C1 segment of cervical spinal cord (tissue), 14 donors: ENCODE measurements at regions not wholly inside any gene's neighbourhood (a gene's known extent, or its start where the extent isn't known, plus 50 kb on each side); places are given as distances from the start of the nearest gene placed in this dataset.

Source experiments
- DNase-seq, 14 donors: peaks; one replicate each; lab custom pipeline; 2025; lab: John Stamatoyannopoulos, UW

GRCh38 chr22:26892166-26893041 lies 235.0 kb downstream of the MIAT start:
- no peak for DNase-seq

- no peak for DNase-seq
These were observed 236.1 kb downstream of the MIAT start for GRCh38 chr22:26893173-26894110.

GRCh38 chr22:26894362-26894761 lies 237.0 kb downstream of the MIAT start:
- DNase-seq: no peak

GRCh38 chr22:26894766-26895485 lies 237.5 kb downstream of the MIAT start:
- no peak for DNase-seq

DNA sequence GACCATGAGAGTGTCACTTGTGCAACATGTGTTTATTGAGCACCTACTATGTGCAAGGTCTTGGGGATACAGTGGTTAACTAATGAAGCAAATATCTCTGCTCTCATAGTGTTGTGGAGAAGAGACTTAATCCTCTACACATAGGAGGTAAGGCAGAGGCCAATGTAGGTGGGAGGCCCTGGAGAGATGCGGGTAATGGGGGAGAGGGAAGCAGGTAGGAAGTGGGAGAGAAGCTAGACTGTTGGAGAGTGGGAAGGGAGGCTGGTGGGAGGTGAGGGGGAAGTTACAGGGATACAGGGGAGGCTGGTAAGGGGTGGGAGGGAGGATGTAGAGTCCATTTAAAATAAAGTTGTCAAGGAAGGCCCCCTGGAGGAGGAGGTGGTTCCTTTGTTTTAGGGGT lies 240.0 kb downstream of the MIAT start:
- no peak for DNase-seq

DNA sequence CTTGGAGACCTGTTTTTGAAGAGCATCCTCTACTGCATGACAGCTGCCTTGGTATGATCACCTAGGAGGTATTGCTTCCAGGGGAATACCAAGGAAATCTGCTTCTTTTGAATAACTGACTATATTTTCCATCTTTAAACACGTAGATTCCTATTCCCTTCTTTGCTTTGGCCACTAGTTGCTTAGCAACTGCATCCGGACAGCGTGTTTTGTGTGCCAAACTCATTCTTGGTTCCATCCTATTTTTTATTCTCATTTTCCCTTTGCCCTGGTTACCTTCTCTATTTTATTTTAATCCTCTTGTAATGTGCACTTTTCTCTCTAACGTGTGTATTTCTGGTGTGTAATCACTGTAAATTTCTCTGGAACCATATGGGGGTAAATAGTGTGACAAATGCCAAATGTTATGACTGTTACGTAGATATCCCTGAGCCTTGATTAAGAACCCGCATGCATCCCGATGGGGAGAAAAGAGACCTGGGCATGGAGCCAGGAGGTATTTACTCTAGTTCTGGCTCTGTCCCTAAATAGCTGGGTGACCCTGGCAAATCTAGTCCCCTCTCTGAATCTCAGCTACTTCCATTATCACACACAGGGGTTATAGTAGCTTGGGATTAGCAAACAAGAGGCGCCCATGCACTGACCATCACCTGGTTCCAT lies 241.7 kb downstream of the MIAT start:
- no peak for DNase-seq

- DNase-seq: no peak
These were observed 243.4 kb downstream of the MIAT start for GRCh38 chr22:26900787-26901186.

GRCh38 chr22:26901198-26901816 lies 243.9 kb downstream of the MIAT start:
- peak in 1 of 14 donors; percentile 2 for DNase-seq

DNA sequence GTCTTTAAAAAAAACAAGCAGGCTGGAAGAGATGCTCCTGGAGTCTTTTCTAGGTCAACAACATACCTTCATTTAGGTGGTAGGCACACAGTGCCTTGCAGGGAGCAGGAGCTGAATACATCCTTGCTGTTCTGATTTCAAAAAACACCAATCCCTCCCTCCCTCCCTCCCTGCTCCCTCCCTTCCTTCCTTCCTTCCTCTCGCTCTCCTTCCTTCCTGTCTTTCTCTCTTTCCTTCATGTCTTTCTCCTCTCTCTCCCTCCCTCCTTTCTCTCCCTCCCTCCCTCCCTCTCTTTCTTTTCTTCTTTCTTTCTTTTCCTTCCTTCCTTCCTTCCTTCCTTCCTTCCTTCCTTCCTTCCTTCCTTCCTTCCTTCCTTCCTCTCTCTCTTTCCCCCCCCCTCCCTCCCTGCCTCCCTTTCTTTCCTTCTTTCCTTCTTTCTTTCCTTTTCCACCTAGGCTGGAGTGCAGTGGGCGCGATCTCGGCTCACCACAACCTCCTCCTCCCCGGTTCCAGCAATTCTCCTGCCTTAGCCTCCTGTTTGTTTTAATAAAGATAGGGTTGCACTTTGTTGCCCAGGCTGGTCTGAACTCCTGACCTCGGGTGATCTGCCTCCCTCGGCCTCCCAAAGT lies 245.1 kb downstream of the MIAT start:
- no peak for DNase-seq

DNA sequence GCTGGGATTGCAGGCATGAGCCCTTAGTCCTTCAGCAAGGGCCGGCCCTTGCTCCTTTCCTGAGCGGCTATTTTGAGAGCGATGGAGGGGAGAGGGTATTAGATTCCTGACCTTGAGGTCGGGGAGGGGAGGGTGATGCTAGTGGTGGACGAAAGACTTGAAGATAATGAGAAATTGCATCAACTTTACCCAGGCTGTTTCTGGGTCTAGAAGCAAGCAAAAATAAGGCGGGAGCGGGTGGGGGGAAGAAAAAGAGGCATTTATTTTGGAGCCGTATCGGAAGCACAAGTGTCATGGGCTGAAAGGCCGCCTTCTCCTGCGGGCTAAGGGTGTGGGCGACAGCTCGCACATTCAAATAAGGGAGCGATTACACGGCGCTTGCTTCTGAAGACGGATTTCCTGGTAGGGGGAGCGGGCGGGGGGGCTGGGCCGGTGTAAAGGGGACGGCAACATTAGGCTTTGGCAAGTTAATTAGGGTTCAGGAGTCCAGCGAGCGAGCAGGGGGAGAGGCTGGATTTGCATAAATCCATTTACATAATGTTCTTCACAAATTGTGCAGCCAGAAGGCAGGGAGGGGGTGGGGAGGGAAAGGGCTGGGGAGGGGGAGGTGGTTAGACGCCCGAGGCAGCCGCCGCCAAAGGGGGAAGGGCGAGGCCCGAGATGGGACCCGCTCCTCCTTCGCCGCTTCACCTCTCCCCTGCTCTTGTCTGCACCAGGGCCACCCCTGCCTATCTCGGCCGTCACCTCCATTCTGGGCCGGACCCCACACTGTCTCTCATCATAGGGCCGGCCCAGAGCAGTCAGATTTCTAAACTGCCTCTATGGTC lies 245.9 kb downstream of the MIAT start:
- DNase-seq: peak in 5 of 14 donors; percentile 3 to 28 (median 19)

- DNase-seq: no peak
These were observed 247.1 kb downstream of the MIAT start for GRCh38 chr22:26904483-26904882.

GRCh38 chr22:26905076-26905475 lies 247.7 kb downstream of the MIAT start:
- no peak for DNase-seq

DNA sequence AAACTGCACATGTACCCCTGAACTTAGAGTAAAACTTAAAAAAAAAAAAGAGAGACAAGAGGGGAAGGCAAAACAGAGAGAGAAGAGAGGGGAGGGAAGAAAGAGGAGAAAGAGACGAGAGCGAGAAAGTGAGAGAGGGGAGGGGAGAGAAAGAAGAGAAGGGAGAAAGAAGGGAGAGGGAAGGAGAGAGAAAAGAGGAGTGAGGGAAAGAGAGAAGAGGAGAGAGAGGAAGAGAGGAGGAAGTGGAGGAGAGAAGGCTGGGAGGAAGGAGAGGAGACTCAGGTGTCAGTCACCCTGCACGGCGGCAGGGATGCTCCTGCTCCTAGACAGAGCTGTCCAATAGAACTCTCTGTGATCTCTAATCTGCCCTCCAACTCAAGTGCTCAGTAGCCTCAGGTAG lies 248.3 kb downstream of the MIAT start:
- DNase-seq: no peak

DNA sequence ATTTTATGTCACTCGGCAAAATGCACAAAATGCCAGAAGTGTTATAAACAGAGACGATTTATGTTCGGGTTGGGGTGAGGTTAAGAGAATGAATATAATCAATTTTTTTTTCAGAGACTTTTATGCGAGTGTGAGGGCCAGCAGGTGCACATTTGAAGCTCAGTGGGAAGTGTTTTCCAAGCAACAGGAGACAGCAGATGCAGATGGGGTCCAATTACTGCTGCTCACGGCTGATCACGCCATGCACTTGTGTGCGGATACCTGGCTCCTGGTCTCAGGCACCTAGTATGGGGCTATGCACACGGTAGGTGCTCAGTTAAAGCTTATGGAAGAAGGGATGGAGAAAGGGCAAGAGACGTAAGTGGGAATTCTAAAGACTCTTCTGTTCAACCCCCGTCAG lies 249.1 kb downstream of the MIAT start:
- DNase-seq: no peak

- no peak for DNase-seq
These were observed 250.0 kb downstream of the MIAT start for GRCh38 chr22:26907366-26907765.

DNA sequence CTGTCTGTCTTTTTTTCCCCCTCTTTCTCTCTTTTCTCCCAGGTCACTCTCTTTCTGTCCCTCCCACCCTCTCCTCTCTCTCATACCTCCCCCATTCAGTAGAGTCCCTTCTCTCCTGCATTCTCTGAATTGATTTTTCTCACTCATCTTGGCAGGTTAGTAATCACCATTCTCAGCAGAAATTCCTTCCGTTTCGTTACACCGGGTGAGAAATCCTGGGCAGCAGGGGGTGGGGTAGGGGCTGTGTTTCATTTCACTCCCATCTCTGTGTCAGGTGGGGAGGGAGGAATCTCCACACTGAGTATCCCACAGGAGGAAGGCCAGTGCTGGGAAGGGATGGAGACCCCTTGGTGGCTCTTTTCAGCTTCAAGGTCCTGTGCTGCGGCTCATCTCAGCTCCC lies 253.5 kb downstream of the MIAT start:
- DNase-seq: no peak

GRCh38 chr22:26912655-26913345 lies 255.4 kb downstream of the MIAT start:
- DNase-seq: no peak

DNA sequence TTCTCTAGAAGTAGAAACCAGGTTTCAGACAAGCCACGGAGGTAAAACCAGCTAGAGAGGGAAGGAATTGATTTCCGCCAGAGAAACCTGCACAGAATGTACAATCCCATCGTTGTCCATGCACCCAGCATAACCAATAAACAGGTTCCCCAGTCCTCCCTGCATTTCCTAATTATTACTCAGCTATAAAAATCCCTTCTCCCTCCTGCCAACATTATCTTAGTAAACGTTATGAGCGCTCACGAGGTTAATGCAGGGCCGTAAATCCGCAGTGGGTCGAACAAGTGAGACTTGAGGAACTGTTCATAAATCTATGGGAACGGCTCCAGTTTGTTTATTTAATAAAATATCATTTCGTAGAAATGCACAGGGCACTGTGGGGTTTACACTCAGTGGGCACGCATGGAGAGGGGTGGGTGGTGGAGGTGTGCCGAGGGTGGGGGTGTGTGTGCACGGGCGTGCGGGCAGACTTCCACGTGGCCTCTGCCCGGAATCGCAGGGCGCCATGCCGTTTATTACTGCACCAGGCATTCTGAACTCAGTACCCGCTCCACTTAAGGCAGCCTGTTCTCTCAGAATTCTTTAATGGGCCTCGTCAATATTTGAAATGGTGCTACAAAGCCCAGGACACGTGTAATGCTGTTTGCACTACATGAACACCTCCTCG lies 257.3 kb downstream of the MIAT start:
- DNase-seq: no peak
